ENCODE measurements at regions not wholly inside any gene's neighbourhood (a gene's known extent, or its start where the extent isn't known, plus 50 kb on each side); places are given as distances from the start of the nearest gene placed in this dataset.
"Not testable (repeated sequence)": the region's sequence is repeated elsewhere in the genome, so short reads cannot be mapped to it uniquely, and the experiment has no call there.

DNA sequence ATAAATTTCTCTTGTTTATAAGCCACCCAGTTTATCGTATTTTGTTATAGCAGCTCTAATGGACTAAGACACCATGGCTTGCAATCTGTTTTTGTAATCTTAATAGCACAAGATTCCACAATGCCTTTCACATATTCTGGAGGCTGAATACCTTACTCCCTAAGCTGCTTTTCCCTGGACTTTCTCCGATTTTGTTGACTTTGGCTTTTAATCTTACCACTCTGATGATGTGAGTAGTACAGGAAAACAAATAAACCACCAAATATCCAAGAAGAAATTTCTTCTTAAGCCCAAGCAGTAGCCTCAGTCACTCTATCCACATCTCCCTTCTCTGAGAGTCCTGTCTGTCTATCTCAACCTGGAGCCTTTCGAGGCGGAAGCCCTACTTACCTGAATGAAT lies 838.6 kb downstream of the LTN1 start:
- no peak for DNase-seq

DNA sequence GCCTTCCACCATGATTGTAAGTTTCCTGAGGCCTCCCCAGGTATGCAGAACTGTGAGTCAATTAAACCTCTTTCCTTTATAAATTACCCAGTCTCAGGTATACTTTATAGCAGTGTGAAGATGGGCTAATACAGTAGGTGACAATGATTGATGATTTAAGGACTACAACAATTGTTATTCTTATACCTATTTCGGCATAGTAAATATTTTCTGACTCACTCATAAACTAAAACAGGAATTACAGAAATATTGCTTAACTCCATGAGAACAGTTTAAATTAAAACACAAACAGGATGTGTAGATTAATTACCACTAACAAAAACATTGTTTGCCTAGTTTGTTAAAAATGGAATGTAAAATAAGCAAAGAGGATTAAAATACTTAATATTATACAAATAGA lies 839.9 kb downstream of the LTN1 start:
- no peak for DNase-seq

DNA sequence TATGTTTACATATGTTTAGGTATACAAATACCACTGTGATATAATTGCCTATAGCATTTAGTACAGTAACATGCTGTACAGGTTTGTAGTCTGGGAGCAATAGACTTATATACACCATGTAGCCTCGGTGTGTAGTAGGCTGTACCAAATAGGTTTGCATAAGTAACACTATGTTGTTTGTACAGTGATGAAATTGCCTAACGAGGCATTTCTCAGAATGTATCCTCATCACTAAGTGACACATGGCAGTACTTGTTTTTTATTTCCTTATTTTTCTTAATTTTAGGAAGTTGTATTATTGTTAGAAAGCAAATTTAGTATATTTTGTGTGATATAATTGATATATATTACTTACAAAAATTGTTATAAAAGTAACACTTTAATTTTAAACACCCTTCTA lies 840.9 kb downstream of the LTN1 start:
- DNase-seq, result no peak

DNA sequence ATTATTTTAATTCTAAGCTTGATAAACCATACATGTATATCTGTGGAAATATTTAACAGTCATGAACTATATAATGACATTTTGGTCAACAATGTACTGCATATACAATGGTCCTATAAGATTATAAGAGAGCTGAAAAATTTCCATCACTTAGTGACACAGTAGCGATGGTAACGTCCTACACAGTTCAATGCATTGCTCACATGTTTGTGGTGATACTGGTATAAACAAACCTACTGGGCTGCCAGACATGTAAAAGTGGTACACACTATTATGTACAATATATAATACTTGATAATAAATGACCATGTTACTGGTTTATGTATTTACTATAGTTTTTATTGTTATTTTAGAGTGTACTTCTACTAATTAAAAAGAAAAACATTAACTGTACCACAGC lies 841.9 kb downstream of the LTN1 start:
- DNase-seq, result no peak

DNA sequence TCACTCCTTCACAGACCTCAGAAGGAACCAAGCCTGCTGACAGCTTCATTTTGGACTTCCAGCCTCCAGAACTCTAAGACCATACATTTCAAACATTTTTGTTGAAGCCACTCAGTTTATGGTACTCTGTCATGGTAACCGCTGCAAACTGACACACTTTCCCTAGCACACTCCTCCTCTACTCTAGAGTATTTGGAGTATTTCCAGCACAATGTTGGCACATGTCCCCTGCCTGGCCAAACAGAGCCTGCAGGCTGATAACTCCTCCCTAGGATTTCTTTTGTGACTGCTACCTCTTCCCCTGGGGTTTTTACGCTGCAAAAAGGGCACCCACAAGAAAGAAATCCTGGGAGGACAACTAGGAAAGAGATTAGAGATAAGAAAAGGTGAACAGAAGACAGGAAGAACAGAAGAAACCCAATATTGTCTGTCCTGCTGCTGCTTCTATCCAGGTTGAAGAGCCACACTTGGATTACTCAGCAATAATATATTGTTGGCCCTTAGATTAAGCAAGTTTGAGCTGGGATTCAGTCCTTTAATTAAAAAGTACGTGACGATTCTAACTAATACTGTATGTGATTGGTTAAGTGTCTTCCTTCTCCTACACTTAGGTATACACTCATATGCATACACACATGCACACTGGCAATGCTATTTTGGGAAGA lies 844.1 kb downstream of the LTN1 start:
- DNase-seq, result no peak

DNA sequence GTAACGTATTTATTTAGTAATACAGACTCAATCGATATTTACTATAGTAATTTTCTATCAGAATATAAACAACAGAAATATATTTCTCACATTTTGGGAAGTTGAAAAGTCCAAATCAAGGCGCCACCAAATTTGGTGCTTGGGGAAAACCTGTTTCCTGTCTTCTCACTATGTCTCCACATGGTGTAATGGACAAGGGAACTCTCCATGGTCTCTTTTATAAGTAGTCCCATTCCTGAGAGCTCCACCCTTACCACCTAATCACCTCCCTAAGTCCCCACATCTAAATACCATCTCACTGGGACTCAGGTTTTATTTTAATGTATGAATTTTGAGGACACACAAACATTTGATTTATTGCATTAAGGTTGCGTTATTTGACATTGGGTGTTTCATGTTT lies 848.0 kb downstream of the LTN1 start:
- no peak for DNase-seq

DNA sequence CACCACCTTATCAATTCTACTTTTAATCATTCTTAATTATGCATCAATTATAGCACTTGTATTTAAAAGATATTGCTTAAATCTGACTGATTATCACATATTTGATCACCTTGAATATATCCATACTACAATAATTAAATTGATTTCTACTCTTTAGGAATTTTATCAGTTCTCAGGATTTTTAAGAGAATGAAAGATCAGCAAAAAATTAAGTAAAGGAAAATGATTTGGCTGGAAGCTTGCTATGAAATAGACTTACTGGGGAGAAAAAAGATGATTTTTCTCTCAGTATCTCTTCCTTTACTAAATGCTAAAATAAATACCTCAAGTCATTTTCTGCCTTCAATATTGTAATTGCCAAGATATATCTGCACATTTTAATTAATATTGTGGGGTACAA lies 848.6 kb downstream of the LTN1 start:
- DNase-seq, result no peak

DNA sequence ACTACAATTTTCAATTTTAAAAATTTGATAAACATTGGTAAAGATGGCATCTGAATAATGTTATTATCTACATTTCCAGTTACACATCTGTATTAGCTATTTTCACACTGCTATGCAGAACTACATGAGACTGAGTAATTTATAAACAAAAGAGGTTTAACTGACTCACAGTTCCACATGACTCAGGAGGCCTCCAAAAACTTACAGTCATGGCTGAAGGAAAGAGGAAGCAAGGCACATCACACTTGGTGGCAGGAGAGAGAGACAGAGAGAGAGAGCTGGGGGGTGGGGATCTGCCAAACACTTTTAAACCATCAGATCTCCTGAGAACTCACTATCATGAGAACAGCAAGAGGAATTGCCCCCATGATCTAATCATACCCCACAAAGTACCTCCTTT lies 850.0 kb downstream of the LTN1 start:
- DNase-seq, result peak; percentile 82

DNA sequence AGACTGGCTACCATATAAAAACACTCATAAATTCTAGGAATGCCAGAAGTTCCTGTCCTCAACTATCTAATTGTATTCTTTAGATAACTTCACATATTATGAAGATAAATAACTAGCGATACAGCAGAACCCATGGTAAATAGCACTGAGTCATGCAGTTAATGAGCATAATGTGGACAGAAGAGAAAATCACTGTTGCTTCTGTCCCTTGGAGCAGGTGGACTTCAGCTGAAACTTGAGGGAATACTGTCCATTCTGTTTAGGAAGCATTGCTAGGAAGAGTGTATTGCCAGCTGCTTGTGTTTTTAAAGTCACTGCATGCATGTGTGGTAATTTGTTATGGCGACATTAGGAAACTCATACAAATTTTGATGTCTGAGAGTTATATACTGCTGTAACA lies 854.4 kb downstream of the LTN1 start:
- DNase-seq, result no peak

DNA sequence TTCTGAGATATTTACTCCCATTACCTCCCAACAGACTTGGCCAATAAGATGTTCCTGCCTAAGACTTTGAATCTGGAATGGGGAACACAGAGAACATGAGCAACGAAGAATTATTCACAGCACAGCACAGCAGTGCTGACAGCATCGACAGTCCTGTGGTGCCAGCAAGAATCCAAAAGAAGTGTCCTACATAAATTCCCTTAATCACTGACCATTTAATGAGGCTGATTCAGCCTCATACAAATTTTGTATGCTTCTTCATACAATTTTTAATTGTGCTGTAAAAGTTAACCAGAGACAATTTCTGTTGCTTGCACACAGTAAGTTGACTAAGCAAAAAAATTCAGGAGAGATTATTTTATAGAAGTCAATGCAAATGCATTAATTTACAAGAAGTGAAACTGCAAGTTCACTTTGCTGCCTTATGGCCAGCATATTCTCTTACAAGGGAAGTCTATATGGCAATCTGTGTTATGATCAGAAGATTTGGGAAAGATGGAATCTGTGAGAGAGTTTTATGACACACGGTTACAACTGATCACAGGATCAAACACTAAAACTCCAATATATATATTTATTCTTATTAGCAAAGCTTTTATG lies 855.9 kb downstream of the LTN1 start:
- DNase-seq, result peak; percentile 57

DNA sequence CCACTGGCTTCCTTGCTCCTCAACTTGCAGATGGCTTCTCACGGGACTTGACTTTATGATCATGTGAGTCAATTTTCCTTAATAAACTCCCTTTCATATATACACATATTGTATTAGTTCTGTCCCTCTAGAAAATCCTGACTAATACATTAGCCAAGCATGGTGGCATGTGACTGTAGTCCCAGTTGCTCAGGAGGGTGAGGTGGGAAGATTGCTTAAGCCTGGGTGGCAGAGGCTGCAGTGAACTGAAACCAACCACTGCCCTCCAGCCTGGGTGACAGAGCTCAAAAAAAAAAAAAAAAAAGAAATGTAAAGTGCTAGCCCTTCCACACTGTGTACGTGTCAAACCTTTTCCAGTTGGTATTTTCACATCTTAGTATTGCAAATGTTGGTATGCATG lies 857.0 kb downstream of the LTN1 start:
- DNase-seq, result no peak

DNA sequence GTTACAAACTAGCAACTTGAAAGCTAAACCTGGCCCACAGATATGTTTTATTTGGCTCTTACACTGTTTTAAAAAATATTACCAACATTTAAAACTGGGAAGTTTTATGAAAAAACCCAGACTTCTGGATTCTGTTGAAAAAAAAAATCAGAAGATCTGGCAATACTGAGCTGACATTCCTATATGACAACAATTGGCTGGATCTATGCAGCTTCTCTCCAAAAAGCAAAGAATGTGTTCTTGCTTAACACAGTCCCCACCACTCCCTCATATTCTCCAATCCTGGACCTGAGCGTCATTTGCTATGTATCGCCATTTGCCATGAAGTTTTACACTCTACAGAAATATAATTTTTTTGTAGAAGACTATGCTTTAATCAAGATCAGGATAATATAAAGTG lies 859.6 kb downstream of the LTN1 start:
- DNase-seq, result no peak

DNA sequence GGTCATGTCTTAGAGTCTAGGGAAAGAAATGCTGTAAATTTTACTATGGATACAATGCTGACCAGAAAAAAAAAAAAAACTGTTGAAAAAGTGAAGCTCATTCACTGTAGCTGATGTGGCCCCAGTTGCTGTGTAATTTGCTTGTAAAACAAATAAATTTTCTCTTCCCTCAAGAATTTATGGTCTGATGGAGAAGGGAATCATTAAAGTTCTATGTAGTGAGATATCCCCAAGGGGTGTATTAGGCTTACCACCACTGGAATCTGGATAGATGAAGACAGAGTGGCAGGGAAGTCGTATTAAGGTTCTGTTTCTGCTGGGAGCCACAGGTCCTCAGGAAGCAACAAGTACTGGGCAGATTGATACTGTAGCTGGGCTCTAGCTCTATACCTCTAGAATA lies 860.0 kb downstream of the LTN1 start:
- peak; percentile 60 for DNase-seq

DNA sequence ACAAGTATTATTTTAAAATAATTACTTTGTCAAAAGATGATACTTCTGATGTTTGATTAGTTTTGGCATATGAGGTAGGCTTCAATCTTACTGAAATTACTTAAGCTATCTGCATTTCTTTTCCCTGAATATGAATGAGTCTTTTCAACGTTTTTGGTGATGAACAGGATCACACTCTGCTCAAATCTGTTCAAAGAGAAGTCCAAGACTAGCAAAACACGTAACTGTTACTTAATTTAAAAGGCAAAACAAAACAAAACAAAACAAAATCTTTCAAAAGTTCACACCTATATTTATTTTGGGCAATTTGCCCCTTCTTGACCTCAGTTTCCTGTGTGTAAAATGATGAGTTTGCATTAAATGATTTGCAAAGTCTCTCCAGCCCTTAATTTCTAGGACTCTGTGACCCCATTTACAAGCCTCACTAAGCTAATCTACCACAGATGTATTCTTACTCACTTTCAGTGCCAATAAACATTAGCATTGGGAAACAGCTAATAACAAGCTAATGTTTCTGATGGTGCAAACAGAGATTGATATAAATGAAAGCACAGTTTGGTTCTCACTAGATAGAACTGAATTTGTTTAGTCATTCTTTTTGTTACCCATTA lies 865.4 kb downstream of the LTN1 start:
- no peak for DNase-seq

DNA sequence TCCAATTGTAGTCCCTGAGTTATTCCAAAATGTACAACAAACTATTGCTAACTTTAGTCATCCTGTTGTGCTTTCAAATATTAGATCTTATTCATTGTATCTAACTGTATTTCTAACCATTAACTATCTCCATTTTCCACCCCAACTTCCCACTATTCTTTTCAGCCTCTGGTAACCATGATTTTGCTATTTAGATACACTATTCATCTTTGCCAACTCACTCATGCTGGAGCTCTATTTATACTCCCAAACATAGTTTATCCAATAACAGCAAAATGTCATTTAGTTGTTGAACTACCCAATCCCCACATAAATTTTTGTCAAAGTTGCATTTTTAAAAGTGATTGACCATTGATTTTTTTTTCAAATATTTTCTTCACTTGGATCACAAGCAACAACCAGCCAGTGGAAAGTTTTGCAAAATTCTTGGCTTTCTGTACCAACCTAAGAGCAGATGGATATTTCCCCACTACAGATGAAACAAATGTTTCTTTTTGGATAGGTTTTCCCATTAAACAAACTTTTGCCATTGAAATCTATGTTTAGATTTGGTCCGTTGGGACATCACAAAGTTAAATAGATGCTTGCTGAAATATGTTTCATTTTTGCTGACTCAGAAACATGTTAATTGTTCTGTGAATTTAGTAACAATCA lies 866.0 kb downstream of the LTN1 start:
- no peak for DNase-seq

DNA sequence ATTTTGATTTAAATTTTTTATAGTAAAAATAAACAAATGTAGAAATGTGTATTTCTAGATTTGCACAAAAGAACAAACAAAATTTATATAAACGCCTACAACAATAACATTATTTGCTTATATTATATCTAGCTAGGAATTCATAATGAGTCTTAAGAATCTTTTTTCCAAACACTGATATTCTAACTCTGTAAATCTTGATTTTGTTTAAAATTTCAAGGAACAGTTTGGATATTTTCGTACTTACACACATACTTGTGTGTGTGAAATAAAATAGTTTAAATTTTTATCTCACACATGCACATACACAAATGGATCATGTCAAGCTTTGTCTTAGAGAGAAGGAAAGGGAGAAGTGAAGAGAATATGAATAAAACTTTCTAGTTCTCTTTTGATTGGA lies 868.1 kb downstream of the LTN1 start:
- no peak for DNase-seq

DNA sequence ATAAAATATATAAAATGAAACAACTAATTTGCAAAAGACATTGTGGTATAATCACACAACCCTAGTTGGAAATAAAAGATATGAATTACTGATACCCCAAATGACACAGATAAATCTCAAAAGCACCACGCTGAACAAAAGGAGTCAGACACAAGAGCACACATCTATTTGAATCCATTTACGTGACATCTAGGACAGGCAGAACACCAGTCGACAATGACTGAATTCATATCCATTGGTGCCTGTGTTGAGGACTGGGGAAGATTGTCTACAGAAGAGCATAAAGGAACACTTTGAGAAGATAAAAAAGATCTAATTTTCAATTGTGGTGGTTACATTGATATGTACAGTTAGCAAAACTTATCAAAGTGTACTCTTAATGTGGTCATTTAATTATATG lies 874.1 kb downstream of the LTN1 start:
- DNase-seq, result no peak

DNA sequence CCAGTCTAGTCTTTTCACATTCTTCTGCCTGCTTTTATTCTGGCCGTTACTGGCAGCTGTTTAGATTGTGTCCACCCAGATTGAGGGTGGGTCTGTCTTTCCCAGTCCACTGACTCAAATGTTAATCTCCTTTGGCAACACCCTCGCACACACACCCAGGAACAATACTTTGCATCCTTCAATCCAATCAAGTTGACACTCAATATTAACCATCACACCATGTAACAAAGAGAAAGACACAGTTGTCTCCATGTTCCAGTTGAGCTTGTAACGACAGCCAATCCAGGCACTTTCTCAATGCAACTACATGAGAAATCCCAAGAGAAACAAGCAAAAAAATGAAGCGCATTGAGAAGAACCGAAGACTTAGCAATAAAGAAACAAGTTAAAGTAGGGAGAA lies 877.7 kb downstream of the LTN1 start:
- DNase-seq, result not testable (repeated sequence)

DNA sequence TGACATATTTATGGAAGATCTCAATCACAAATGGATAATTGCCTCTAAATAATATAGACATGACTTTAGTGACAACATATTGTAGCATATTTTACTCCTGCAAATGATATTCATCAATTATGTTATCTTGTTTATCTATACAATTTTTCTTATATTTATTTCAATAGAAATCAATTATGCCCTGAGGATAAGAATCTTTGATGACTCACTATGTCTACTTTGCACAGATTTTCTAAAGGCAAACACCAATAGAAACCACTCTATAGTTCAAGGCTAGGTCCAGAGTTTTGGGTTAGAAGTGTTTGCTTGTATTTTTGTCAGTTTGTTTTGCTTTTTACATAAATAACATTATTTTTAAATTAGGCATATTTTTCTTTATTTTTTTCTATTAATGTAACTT lies 879.0 kb downstream of the LTN1 start:
- no peak for DNase-seq

DNA sequence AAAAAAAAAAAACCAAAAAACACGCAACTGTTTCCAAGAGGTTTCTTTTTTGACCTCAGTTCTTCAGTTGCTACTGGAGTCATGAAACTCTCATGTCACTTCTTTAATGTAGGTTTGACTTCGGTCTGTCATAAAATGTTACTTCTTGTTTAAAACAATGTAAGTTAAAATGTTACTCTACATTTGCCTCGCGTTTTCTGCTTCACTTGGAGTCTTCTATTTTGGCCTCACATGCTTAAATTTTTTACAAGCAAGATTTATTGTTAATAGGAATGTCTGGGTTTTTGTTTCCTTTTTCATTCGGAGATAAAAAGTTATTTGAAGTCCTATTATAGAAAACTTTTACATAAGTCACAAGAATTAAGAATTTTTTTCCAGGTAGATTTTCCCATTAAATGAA lies 880.2 kb downstream of the LTN1 start:
- DNase-seq, result no peak

DNA sequence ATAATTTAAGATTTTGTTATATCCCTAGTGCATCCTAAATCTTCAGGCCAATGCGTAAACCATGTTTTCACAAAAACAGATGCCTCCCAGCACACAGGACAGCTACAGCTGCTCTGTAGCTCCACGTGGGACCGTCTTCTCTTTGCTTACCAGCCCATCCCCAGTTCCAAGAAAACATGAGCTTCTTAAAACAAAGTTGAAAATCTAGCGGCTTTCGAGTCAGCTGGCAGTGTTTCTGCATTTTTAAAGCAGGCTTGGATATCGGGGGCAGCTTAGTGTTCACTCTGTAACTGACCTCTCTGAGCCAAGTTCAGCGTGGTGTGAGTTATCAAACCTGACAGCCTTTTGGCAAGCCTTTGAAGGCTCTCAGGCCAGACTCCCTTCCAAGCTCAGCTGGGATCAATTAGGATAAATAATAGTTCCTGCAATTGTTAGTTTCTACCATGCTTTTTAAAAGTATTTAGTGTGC lies 881.5 kb downstream of the LTN1 start:
- DNase-seq, result peak; percentile 82

DNA sequence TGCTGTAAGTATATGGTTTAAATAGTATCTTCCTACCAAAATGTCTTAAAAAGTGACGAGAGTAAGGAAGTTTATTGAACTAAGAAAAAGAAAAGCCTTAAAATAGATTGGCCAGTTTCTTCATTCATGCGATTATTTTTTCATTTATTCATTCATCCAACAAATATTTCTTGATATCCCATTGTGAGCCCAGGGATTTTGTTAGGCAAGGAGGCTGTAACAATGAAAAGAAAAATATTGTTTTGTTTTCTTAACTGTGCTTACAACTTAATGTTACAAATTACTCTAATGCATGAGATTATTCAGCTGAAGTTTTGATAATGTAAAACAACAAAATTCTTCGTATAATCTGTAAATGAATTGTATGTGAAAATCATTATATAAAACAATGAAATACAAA lies 882.0 kb downstream of the LTN1 start:
- DNase-seq, result no peak

DNA sequence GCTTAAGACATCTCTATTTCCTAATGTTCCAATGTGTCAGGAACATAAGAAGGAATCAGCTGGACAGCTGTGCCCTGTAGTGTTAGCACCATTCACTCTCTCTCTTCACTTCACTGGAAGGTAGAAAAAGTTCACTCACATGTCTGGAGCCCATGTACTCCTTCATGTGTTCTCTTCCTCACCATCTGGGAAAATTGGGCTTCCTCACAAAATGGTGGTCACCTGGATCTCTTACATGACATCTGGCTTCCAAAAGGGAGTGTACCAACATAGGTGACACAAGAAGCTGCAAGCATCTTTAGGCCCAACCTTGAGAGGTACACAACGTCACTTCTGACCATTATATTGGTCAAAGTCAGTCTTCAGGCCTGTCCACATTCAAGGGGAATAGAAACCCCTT lies 882.6 kb downstream of the LTN1 start:
- no peak for DNase-seq

DNA sequence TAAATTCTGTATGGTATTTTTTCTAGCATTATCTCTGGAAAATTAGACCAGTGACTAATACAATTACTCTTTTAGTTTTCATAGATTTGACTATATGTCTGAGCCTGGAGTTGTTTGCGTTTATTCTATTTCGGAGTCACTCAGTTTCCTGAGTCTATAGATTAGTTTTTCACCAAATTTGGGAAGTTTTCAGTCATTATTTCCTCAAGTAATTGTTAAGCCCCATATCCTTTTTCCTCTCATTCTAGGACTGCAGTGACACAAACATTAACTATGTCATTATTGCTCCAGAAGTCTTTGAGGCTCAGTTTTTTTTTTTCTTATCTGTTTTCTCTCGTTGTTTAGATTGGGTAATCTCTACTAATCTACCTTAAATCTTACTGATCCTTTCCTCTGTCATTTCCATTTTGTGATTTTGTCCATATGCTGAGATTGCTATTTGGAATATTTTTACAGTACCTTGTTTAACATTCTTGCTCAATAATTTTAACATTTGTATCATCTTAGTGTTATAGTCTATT lies 886.2 kb downstream of the LTN1 start:
- no peak for DNase-seq

Data from fibroblast of skin of right quadriceps (primary cell).